HEK293 (cell line): ENCODE measurements at regions not wholly inside any gene's neighbourhood (a gene's known extent, or its start where the extent isn't known, plus 50 kb on each side); places are given as distances from the start of the nearest gene placed in this dataset.

Source experiments
- BCL11A ChIP-seq: fragments of 450-650 bp; formaldehyde crosslinking; IDR thresholded peaks from 2 replicates; pipeline ENCODE4 v1.5.1; 2016; ENCODE audit warnings: low read depth, missing biosample characterization, missing genetic modification characterization
- GLIS1 ChIP-seq: fragments of 450-650 bp; formaldehyde crosslinking; IDR thresholded peaks from 2 replicates; pipeline ENCODE4 v1.5.1; 2016; ENCODE audit warnings: missing biosample characterization, missing genetic modification characterization
- KLF1 ChIP-seq: fragments of 450-650 bp; formaldehyde crosslinking; IDR thresholded peaks from 2 replicates; pipeline ENCODE4 v1.5.1; 2016; ENCODE audit warnings: missing biosample characterization, missing genetic modification characterization
- KLF17 ChIP-seq: fragments of 450-650 bp; formaldehyde crosslinking; IDR thresholded peaks from 2 replicates; pipeline ENCODE4 v1.5.1; 2016; ENCODE audit warnings: missing biosample characterization, missing genetic modification characterization
- KLF7 ChIP-seq: fragments of 450-650 bp; formaldehyde crosslinking; IDR thresholded peaks from 2 replicates; pipeline ENCODE4 v1.5.1; 2016; ENCODE audit warnings: missing biosample characterization, missing genetic modification characterization, borderline replicate concordance
- KLF8 ChIP-seq: fragments of 450-650 bp; formaldehyde crosslinking; IDR thresholded peaks from 2 replicates; pipeline ENCODE4 v1.5.1; 2016; ENCODE audit warnings: missing biosample characterization, missing genetic modification characterization
- OVOL3 ChIP-seq: fragments of 450-650 bp; formaldehyde crosslinking; IDR thresholded peaks from 2 replicates; pipeline ENCODE4 v1.5.1; 2016; ENCODE audit warnings: missing biosample characterization, missing genetic modification characterization
- SP2 ChIP-seq: fragments of 450-650 bp; formaldehyde crosslinking; IDR thresholded peaks from 2 replicates; pipeline ENCODE4 v1.5.1; 2016; ENCODE audit warnings: missing biosample characterization, missing genetic modification characterization
- SP3 ChIP-seq: fragments of 450-650 bp; formaldehyde crosslinking; IDR thresholded peaks from 2 replicates; pipeline ENCODE4 v1.5.1; 2016; ENCODE audit warnings: missing biosample characterization, missing genetic modification characterization
- SP7 ChIP-seq: fragments of 450-650 bp; formaldehyde crosslinking; IDR thresholded peaks from 2 replicates; pipeline ENCODE4 v1.5.1; 2016; ENCODE audit warnings: missing biosample characterization, missing genetic modification characterization
- TCF7L2 ChIP-seq: IDR thresholded peaks from 2 replicates; pipeline ENCODE4 v1.6.1; 2011; ENCODE audit warnings: low read depth, mild to moderate bottlenecking, inconsistent platforms, low read length, moderate library complexity, borderline replicate concordance
- WT1 ChIP-seq: fragments of 450-650 bp; formaldehyde crosslinking; IDR thresholded peaks from 2 replicates; pipeline ENCODE4 v1.5.1; 2016; ENCODE audit warnings: missing biosample characterization, missing genetic modification characterization
- ZBTB48 ChIP-seq: fragments of 450-650 bp; formaldehyde crosslinking; IDR thresholded peaks from 2 replicates; pipeline ENCODE4 v1.5.1; 2016; ENCODE audit warnings: missing biosample characterization, missing genetic modification characterization
- ZBTB8A ChIP-seq: fragments of 450-650 bp; formaldehyde crosslinking; IDR thresholded peaks from 2 replicates; pipeline ENCODE4 v1.5.1; 2016; ENCODE audit warnings: missing biosample characterization, missing genetic modification characterization
- ZIC2 ChIP-seq: fragments of 450-650 bp; formaldehyde crosslinking; IDR thresholded peaks from 2 replicates; pipeline ENCODE4 v1.5.1; 2016; ENCODE audit warnings: missing biosample characterization, missing genetic modification characterization
- ZNF157 ChIP-seq: fragments of 450-650 bp; formaldehyde crosslinking; IDR thresholded peaks from 2 replicates; pipeline ENCODE4 v1.5.1; 2016; ENCODE audit warnings: missing biosample characterization, missing genetic modification characterization
- ZNF2 ChIP-seq: fragments of 450-650 bp; formaldehyde crosslinking; IDR thresholded peaks from 2 replicates; pipeline ENCODE4 v1.5.1; 2016; ENCODE audit warnings: missing biosample characterization, missing genetic modification characterization
- ZNF214 ChIP-seq: fragments of 450-650 bp; formaldehyde crosslinking; IDR thresholded peaks from 2 replicates; pipeline ENCODE4 v1.5.1; 2017; ENCODE audit warnings: missing biosample characterization, mild to moderate bottlenecking, missing genetic modification characterization, borderline replicate concordance
- ZNF335 ChIP-seq: fragments of 450-650 bp; formaldehyde crosslinking; conservative IDR thresholded peaks from 2 replicates; pipeline ENCODE4 v1.5.1; 2016; ENCODE audit warnings: missing biosample characterization, missing genetic modification characterization
- ZNF394 ChIP-seq: fragments of 450-650 bp; formaldehyde crosslinking; IDR thresholded peaks from 2 replicates; pipeline ENCODE4 v1.5.1; 2016; ENCODE audit warnings: missing biosample characterization, missing genetic modification characterization, mild to moderate bottlenecking, moderate library complexity, borderline replicate concordance
- ZNF426 ChIP-seq: fragments of 450-650 bp; formaldehyde crosslinking; IDR thresholded peaks from 2 replicates; pipeline ENCODE4 v1.5.1; 2017; ENCODE audit warnings: missing biosample characterization, missing genetic modification characterization, mild to moderate bottlenecking, inconsistent platforms, moderate library complexity
- ZNF473 ChIP-seq: fragments of 450-650 bp; formaldehyde crosslinking; IDR thresholded peaks from 2 replicates; pipeline ENCODE4 v1.5.1; 2017; ENCODE audit warnings: missing biosample characterization, missing genetic modification characterization
- ZNF510 ChIP-seq: fragments of 450-650 bp; formaldehyde crosslinking; IDR thresholded peaks from 2 replicates; pipeline ENCODE4 v1.5.1; 2018; ENCODE audit warnings: mild to moderate bottlenecking, missing genetic modification characterization, missing biosample characterization; ENCODE audit not compliant: insufficient replicate concordance
- ZNF521 ChIP-seq: fragments of 450-650 bp; formaldehyde crosslinking; IDR thresholded peaks from 2 replicates; pipeline ENCODE4 v1.5.1; 2017; ENCODE audit warnings: missing biosample characterization, mild to moderate bottlenecking, missing genetic modification characterization
- ZNF555 ChIP-seq: fragments of 450-650 bp; formaldehyde crosslinking; conservative IDR thresholded peaks from 2 replicates; pipeline ENCODE4 v1.5.1; 2017; ENCODE audit warnings: missing biosample characterization, mild to moderate bottlenecking, missing genetic modification characterization, inconsistent platforms
- ZNF610 ChIP-seq: fragments of 450-650 bp; formaldehyde crosslinking; IDR thresholded peaks from 2 replicates; pipeline ENCODE4 v1.5.1; 2016; ENCODE audit warnings: missing biosample characterization, missing genetic modification characterization, borderline replicate concordance
- ZNF629 ChIP-seq: fragments of 450-650 bp; formaldehyde crosslinking; IDR thresholded peaks from 2 replicates; pipeline ENCODE4 v1.5.1; 2017; ENCODE audit warnings: missing biosample characterization, missing genetic modification characterization
- ZNF670 ChIP-seq: fragments of 450-650 bp; formaldehyde crosslinking; IDR thresholded peaks from 2 replicates; pipeline ENCODE4 v1.5.1; 2016; ENCODE audit warnings: missing biosample characterization, missing genetic modification characterization, low read depth
- ZNF76 ChIP-seq: fragments of 450-650 bp; formaldehyde crosslinking; IDR thresholded peaks from 2 replicates; pipeline ENCODE4; 2016; ENCODE audit warnings: low read depth, missing biosample characterization, missing genetic modification characterization, borderline replicate concordance
- ZNF768 ChIP-seq: fragments of 450-650 bp; formaldehyde crosslinking; IDR thresholded peaks from 2 replicates; pipeline ENCODE4 v1.5.1; 2018; ENCODE audit warnings: missing biosample characterization, mild to moderate bottlenecking, missing genetic modification characterization
- ZSCAN16 ChIP-seq: fragments of 450-650 bp; formaldehyde crosslinking; IDR thresholded peaks from 2 replicates; pipeline ENCODE4 v1.5.1; 2016; ENCODE audit warnings: missing biosample characterization, missing genetic modification characterization
- TF ChIP-seq, protein P1 (sequence below): fragments of 450-650 bp; formaldehyde crosslinking; IDR thresholded peaks from 2 replicates; pipeline ENCODE4 v1.5.1; 2017; ENCODE audit warnings: missing biosample characterization, missing genetic modification characterization
- TF ChIP-seq, protein P2 (sequence below): fragments of 450-650 bp; formaldehyde crosslinking; IDR thresholded peaks from 2 replicates; pipeline ENCODE4 v1.5.1; 2017; ENCODE audit warnings: missing biosample characterization, missing genetic modification characterization
- TF ChIP-seq, protein P3 (sequence below): fragments of 450-650 bp; formaldehyde crosslinking; IDR thresholded peaks from 2 replicates; pipeline ENCODE4 v1.5.1; 2017; ENCODE audit warnings: missing biosample characterization, missing genetic modification characterization
- TF ChIP-seq, protein P4 (sequence below): fragments of 450-650 bp; formaldehyde crosslinking; IDR thresholded peaks from 2 replicates; pipeline ENCODE4 v1.5.1; 2016; ENCODE audit warnings: missing biosample characterization, missing genetic modification characterization

GRCh38 chr4:26083987-26084386 lies 170.0 kb downstream of the SMIM20 start (continued):
- no peak for TF ChIP-seq KLF17 (tag by site-specific recombination)
- TF ChIP-seq SP2: 0 out of 2 replicates have a peak, but pooled peaks have one; percentile 30
- TF ChIP-seq ZNF473 (tag by site-specific recombination): no peak
- no peak for TF ChIP-seq WT1 (tag by site-specific recombination)
- no peak for TF ChIP-seq ZNF768 (tag by site-specific recombination)
- no peak for TF ChIP-seq ZNF157 (tag by site-specific recombination)
- no peak for TF ChIP-seq ZNF610 (tag by site-specific recombination)
- no peak for TF ChIP-seq BCL11A (tag by site-specific recombination)
- no peak for TF ChIP-seq ZSCAN16 (tag by site-specific recombination)
- TF ChIP-seq, protein P1, sequence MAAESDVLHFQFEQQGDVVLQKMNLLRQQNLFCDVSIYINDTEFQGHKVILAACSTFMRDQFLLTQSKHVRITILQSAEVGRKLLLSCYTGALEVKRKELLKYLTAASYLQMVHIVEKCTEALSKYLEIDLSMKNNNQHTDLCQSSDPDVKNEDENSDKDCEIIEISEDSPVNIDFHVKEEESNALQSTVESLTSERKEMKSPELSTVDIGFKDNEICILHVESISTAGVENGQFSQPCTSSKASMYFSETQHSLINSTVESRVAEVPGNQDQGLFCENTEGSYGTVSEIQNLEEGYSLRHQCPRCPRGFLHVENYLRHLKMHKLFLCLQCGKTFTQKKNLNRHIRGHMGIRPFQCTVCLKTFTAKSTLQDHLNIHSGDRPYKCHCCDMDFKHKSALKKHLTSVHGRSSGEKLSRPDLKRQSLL (tag by site-specific recombination): no peak
- TF ChIP-seq ZNF670 (tag by site-specific recombination): no peak
- peak; percentile 29; the same call in 1 of the 2 replicates for TF ChIP-seq SP3 (tag by site-specific recombination)
- no peak for TF ChIP-seq ZNF214
- TF ChIP-seq, protein P2, sequence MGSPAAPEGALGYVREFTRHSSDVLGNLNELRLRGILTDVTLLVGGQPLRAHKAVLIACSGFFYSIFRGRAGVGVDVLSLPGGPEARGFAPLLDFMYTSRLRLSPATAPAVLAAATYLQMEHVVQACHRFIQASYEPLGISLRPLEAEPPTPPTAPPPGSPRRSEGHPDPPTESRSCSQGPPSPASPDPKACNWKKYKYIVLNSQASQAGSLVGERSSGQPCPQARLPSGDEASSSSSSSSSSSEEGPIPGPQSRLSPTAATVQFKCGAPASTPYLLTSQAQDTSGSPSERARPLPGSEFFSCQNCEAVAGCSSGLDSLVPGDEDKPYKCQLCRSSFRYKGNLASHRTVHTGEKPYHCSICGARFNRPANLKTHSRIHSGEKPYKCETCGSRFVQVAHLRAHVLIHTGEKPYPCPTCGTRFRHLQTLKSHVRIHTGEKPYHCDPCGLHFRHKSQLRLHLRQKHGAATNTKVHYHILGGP (tag by site-specific recombination): no peak
- no peak for TF ChIP-seq ZNF555 (tag by site-specific recombination)
- no peak for TF ChIP-seq OVOL3 (tag by site-specific recombination)
- TF ChIP-seq ZNF394: peak; percentile 75
- no peak for TF ChIP-seq ZNF521
- 0 out of 2 replicates have a peak, but pooled peaks have one; percentile 11 for TF ChIP-seq ZBTB8A (tag by site-specific recombination)
- TF ChIP-seq, protein P3, sequence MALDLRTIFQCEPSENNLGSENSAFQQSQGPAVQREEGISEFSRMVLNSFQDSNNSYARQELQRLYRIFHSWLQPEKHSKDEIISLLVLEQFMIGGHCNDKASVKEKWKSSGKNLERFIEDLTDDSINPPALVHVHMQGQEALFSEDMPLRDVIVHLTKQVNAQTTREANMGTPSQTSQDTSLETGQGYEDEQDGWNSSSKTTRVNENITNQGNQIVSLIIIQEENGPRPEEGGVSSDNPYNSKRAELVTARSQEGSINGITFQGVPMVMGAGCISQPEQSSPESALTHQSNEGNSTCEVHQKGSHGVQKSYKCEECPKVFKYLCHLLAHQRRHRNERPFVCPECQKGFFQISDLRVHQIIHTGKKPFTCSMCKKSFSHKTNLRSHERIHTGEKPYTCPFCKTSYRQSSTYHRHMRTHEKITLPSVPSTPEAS (tag by site-specific recombination): no peak
- TF ChIP-seq ZNF426 (tag by site-specific recombination): no peak
- TF ChIP-seq SP7 (tag by site-specific recombination): peak; percentile 88
- TF ChIP-seq ZNF629 (tag by site-specific recombination): peak; percentile 83
- TF ChIP-seq ZNF510 (tag by site-specific recombination): no peak
- 0 out of 2 replicates have a peak, but pooled peaks have one; percentile 13 for TF ChIP-seq ZNF76
- peak; percentile 34; the same call in 1 of the 2 replicates for TF ChIP-seq ZIC2 (tag by site-specific recombination)
- TF ChIP-seq, protein P4, sequence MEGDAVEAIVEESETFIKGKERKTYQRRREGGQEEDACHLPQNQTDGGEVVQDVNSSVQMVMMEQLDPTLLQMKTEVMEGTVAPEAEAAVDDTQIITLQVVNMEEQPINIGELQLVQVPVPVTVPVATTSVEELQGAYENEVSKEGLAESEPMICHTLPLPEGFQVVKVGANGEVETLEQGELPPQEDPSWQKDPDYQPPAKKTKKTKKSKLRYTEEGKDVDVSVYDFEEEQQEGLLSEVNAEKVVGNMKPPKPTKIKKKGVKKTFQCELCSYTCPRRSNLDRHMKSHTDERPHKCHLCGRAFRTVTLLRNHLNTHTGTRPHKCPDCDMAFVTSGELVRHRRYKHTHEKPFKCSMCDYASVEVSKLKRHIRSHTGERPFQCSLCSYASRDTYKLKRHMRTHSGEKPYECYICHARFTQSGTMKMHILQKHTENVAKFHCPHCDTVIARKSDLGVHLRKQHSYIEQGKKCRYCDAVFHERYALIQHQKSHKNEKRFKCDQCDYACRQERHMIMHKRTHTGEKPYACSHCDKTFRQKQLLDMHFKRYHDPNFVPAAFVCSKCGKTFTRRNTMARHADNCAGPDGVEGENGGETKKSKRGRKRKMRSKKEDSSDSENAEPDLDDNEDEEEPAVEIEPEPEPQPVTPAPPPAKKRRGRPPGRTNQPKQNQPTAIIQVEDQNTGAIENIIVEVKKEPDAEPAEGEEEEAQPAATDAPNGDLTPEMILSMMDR: no peak
- no peak for TF ChIP-seq KLF7
- peak; percentile 62 for TF ChIP-seq KLF8
- 0 out of 2 replicates have a peak, but pooled peaks have one; percentile 30 for TF ChIP-seq GLIS1 (tag by site-specific recombination)
- 0 out of 2 replicates have a peak, but pooled peaks have one; percentile 31 for TF ChIP-seq ZBTB48 (tag by site-specific recombination)
- TF ChIP-seq KLF1 (tag by site-specific recombination): no peak
- TF ChIP-seq TCF7L2: no peak; the same call in 1 of the 2 replicates
- no peak for TF ChIP-seq ZNF335
- TF ChIP-seq ZNF2 (tag by site-specific recombination): 0 out of 2 replicates have a peak, but pooled peaks have one; percentile 29
